HG02642 (cell line): ENCODE measurements at regions not wholly inside any gene's neighbourhood (a gene's known extent, or its start where the extent isn't known, plus 50 kb on each side); places are given as distances from the start of the nearest gene placed in this dataset.

ENCODE experiments used
- ATAC-seq: cut with Tn5 transposase; IDR thresholded peaks from one replicate; pipeline ENCODE4 v1.9.1; 2021; ENCODE audit warnings: mild to moderate bottlenecking; ENCODE audit not compliant: unreplicated experiment, poor library complexity

DNA sequence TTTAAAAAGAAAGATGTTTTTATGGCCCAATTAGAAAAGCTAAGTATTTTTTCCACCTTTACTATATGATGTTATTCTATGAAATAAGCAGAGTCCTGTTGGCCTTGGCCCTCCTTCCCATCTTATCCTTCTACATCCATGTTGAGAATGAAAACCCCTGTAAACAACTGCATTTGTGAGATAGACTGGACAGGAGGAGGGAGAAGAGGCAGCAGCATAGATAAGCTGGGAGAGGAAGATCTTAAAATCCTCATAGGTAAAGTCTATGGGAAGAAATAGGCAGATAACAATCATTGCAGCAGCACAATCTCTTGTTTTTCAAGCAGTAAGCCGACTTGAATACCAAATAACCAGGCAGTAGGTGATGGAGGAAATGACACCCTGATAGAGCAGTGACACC is 207.6 kb upstream of the PARD3B start:
- no peak for ATAC-seq

DNA sequence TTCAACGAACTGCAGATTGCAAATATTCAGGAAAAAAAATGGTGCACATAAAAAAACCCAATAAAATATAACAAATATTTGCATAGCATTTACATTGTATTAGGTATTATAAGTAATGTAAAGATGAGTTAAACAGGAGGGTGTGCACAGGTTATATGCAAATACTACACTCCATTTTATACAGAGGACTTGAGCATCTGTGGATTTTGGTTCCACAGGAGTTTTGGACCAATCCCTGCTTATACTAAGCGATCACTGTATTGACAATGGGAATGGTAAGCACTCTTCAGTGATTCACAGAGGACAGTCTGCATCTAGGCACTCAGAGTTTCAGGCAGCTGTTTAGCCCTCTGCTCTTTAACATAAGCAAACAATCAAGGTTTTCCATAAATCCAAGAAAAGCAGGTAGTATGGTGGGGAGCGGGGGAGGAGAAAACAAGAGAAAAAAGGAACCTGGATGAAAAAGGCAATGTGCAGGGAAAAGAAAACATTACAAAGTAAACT is 206.0 kb upstream of the PARD3B start:
- ATAC-seq: no peak

DNA sequence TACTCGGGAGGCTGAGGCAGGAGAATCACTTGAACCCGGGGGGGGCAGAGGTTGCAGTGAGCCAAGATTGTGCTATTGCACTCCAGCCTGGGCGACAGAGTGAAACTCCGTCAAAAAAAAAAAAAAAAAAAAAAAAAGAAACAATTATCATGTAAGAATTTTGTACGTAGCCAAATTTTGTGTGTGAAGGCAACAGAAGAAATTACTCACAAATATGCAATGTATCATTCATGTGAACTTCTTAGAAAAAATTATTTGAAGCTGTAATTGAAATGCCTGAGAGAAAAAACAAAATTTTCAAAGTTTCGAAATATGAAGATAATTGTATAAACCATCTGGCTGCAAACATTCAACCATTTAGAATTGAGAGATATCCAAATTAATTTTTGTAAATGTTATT is 204.8 kb upstream of the PARD3B start:
- ATAC-seq: no peak

DNA sequence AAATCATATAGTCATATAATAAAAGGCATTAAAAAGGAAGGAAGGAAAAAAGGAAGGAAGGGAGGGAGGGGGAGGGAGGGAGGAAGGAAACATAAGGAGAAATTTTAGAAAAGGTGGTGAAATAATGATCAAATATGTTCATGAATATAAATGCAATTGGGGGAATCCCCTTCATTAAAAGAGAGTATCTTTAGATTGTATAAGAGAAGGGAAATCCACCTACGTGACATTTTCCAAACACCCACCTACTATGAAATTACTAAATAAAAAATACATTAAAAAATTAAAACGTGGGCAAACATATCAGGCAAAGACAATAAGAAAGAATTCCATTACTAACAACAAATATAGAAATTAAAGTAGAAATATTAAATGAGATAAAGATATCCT is 203.4 kb upstream of the PARD3B start:
- ATAC-seq: no peak

DNA sequence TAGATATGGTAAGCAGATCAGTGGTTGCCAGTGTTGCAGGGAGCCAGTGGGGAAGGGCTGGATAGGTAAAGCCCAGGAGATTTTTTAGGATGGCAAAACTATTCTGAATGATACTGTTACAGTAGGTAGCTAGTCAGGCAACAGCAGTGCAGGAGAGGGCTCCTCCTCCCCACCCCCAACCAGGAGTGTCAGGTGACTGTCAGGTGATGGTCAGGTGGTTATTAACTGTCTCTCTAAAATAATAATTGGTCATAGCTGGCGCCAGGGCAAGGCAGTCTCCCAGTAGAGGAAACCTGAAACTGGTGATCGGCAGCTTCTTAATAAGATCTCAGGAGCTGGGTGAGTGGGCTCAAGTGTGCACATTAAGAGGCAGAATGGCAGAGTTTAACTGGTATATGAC is 201.6 kb upstream of the PARD3B start:
- no peak for ATAC-seq

DNA sequence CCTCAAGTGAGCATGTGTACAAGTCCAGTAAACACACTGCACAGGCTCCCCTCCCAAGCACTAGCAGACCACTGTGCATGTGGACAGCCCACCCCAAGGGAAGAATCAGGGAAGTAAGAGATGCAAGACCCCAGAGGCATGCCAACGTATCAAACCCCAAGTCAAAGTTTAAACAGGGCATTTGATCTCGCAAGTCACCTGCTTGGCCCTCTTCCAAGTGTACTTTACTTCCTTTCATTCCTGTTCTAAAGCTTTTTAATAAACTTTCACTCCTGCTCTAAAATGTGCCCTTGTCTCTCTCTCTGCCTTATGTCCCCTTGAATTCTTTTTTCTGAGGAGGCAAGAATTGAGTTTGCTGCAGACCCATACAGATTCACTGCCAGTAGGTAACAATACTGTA is 201.2 kb upstream of the PARD3B start:
- ATAC-seq: no peak

DNA sequence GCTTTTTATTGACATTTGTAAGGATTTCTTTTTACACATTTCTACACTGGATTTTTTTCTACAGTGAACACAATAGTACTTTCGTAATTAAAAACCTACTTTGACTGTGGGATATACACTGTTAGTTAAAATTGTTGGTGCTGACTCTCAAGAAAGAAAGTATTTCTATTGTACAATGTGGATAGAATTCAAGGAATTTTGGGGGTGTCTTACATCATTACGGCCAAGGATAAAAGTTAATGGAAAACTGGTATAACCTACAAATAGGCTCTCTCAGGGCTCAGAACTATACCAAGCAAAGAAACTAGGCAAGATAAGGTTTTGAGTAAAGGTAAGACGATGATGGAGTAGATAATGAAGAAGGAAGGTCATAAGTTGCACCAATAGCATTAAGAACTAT is 198.4 kb upstream of the PARD3B start:
- ATAC-seq: no peak

DNA sequence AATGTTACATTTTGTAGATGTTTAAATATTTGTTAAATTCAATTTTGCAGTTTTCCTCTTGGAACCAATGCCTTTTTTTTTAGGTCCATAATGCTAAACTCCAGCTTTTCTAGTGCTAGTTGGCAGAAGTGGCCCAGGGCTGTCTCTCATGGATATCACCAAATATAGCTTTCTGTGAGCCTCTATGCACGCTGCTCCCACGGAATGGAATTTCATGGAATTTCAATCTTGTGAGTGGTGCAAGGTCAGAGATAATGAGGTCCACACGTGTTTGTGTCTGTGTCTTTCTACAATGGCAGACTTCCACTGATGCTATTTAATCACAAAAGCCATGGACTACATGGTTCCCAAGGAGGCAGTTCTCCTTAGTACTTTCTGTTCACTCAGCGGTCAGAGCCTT is 191.5 kb upstream of the PARD3B start:
- ATAC-seq: no peak

DNA sequence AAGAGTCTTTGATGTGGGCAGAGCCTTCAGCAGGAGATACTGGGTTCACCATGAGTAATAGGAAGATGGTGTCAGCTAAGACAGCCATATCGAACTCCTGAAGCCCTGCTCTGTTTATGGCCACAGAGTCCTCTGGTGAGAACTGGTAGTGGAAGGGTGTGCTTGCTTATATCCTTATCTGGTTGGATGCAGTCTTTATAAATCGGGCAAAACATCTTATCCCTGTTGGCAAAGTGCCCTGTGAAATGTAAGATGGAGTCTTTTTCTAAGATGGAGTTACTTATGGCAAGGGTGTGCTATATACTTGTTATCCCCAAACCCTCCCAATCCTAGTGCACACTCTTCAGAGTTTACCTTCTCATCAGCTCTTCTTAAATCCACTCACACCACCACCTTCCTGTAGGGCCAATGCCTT is 190.8 kb upstream of the PARD3B start:
- no peak for ATAC-seq

DNA sequence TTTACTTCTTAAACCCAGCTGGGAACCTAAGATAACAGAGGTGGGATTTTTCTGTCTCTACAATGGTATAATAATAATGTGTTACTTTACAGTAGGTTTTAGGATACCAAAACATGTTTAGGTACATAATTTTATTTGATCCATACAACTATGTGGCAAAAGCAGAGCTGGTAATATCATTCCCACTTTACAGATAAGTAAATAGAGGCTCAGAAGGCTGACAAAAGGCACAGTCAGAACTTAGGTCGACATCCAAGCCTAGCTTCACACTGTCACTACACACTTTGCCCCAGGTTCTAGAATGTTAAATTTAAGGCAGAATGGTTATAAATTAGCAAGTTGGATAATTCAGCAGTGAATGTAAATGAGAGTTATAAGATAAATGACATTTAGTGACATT is 189.6 kb upstream of the PARD3B start:
- ATAC-seq: no peak

DNA sequence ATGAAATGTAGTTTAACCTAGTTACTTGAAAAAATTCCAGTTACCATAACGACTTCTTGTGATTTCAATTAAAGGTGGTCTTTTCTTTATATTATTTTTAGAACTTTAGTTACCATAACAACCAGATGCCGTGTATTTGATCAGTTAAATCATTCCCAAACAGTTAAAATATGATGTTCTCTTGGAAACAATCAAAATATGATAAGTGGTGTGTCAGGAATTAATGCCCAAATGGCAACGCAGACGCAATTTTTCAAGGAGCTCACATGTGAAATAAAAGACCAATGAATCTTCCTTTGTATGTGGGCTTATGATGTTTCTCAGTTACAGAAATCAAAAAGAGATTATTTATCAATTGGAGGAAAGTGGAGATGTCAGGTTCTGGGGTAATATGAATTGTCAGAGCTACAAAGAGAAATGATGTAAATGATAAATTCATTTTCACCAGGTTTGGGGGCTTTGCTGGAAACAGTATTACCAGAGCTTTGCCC is 189.1 kb upstream of the PARD3B start:
- no peak for ATAC-seq

DNA sequence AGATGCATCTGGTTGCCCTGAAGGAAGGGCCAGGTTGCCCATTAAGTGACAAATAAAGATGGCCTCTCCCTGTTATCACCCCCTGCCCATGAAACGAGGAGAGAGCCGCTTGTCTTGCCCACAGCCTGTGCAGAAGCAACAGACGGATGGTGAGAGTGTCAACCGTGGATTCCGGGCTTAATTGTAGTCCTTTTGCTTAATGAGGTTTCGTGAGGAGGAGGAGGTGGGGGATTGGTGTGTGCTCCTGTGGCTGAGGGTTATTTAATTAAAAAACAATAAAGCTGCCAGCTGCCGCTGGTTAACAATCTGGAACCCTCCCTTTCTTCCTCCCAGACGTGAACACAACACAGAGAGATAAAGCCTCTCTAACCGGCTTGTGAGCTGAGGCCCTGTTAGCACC is 188.0 kb upstream of the PARD3B start:
- no peak for ATAC-seq

DNA sequence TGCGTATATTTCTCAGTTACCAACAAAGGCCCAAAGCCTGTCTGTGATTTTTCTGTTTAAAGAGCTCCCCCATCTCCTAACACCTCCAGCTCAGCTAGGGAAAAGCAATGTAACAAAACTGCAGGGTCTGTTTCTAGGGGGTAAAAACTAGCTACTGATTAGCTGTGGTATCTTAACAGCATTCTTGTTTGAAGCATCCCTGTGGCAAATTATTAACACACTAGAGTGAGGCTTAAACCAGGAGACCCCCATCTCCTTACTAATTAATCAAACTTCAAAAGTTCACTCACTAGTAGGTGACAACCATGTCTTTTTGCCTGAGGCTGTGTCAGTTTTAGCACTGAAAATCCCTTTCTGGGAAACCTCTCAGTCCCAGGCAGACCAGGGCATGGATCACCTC is 186.2 kb upstream of the PARD3B start:
- no peak for ATAC-seq

DNA sequence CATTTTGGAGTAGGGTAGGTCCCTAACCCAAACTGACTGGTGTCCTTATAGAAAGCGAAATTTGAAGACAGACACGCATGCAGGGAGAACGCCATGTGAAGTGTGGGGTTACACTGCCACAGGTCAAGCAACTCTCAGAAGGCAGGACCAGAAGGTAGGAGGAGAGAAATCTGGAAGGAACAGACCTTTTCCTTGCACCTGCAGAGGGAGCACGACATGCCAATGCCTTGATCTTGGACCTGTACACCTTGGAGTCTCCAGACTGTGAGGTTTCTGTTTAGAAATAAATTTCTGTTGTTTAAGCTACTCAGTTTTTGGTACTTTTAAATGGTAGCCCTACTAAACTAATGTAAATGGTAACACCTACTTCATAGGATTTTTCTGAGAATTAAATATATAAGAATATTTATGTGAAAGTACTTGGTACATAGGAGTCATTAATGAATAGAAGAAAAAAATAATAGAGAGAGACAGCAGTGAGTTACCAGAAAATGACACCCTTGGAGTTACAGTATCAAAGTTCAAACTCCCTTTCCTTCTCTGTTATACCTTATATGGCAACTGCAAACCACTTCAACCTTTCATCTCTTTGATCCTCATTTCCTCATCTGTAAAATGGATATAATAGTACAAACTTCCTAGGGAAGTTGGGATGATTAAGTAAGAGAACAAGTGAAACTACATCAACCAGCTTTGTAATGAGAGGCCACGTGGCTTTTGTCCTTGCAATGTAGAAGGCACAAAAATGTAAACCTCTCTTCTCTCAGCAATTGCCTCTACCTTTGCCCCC is 184.9 kb upstream of the PARD3B start:
- ATAC-seq: no peak

DNA sequence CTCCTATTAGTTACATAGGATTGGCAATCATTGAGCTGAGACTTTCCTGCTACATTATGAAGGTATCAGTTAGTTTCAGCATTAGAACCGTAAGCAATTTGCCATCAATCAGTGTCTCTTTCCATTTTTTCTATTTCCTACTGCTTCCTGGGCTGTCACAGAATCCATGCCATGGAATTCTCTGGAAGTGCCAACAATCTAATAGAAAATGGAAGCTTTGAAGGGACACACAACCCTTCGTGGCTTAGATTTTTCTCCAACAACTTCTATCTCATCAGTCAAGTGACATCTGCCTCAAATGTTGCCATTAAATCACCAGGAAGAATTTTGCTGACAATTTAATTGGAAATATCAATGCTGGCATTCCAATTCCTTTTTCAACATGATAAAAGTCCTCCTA is 183.5 kb upstream of the PARD3B start:
- ATAC-seq: no peak

DNA sequence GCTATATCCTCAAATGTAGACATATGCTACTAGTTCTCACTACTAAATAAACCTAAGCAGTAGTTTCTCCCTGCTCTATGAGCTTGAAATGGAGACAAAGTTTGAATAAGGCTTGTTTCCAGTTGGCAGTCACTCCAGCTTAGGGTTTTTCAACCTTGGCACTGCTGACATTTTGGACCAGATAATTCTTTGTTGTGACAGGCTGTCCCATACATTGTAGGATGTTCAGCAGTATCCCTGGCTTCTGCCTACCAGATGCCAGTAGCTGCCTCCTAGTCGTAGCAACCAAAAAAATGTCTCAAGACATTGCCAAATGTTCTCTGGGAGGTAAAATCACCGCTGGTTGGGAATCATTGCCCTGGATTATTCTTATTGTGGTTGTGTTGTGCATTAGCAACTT is 182.7 kb upstream of the PARD3B start:
- no peak for ATAC-seq

DNA sequence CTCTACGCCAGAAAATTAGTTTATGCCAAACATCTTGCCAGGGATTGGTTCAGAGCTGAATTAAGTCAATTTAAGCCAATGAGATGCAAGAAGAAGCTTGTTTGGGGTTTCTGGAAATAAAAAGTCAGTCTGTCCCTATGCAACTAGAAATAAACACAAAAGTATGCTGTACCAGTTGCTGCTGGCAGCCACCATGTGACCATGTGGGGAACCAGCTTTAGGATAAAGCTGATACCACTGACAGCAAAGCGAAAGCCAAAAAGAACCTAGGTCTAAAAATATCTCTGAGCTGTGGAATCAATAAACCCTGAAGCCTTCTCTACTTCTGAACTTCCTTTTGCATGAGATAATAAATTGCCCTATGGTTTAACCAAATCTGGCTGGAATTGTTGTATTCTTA is 181.8 kb upstream of the PARD3B start:
- ATAC-seq: no peak

DNA sequence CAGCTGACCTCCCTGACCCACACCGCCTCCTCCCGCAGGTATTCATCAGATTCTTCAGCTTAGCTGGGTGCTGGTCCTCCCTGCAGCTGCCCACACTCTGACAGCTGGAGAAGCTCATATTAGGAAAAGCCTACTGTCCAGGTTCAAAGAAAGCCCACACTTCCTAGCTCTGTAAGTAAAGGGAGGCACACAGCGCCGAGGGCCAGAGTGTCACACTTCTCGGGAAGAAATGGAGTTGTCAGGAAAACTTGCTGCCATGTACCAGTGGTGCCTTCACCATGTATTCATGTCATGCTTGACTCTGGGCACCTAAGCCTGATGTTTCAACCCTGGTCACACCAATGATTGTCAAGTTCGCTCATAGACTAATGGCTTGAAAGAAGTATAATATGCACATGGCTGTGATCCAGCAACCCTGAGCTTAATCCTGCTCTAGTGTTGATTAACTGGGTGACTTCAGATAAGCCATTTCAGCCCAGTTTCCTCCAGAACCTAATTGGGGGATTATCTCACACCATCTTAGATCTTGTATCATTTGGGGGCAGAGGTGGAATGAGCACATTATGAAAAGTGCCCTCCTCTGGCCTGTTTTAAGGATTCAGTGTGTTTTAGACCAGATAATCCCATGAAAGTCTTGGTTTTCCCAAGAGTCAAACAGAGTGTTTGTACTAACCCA is 180.3 kb upstream of the PARD3B start:
- ATAC-seq: no peak

DNA sequence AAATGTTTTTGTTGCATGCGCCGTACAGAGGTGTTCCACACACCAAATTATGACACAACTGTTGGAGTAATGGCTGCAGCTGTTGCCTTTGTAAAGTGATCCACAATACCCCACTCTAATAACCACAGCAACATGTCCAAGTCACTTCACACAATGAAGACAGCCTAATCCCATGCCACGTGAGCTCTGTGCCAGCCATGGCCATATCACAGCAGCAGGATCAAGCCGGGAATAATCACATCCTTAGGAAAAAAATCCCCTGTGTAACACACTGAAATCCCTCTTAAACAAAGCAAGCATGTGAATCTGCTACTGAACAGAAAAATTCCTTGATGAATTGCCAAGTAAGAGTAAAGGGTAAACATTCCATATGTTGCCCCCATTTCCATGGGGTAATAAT is 179.5 kb upstream of the PARD3B start:
- no peak for ATAC-seq

DNA sequence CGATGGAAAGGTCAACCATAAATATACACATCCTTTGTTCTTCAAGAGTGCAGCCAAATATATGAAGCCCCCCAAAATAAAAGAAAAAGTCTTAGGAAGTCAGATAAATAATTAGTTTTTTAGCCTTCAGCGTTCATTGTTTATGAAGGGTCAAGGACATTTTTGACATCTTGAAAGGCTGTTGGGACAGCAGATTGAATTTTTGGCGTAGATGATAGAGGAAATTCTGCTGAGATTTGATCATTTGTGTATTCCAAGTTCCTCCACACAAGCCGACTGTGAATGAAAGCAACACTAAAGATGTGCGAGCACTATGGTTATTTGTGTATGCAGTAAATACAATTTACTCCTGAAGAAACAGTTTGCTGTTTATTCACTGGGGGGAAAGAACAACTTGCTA is 177.8 kb upstream of the PARD3B start:
- no peak for ATAC-seq

DNA sequence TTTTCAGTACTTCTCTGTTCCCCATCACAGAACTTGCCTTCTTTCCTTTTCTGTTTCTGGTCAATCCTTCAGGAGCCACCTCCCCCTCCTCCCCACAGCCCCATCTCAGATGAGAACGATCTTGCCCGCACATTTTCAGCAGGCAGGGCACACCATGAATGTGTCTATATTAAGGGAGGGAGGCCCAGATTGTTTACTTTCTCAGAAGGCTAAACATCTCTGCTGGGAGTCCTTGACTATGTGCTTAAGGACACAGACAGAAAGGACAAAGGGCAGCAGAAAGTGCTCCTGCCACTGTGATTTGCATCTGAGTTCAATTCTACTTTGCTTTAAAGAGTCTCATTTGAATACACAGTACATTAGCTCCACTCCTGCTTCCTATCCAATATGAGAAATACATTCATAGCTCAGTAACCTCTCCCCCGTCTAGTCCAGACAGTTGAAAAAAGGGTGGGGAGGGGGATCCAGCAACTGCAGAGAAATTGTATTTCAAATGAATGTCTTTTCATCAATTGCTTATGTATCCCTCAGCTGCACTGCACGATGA is 175.0 kb upstream of the PARD3B start:
- ATAC-seq: no peak

DNA sequence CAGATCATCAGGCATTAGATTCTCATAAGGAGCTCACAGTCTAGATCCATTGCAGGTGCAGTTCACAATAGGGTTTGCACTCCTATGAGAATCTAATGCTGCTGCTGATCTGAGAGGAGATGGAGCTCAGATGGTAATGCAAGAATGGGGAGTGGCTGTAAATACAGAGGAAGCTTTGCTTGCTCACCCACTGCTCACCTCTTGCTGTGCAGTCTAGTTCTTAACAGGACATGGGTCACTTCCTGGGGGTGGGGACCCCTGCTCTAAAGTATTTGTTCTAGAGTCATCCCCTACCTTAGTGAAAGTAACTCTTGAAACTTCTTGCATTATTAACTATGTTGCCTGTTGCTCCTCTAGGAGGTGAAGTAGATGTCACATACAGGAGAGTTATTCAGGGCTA is 171.3 kb upstream of the PARD3B start:
- no peak for ATAC-seq
